GM12878 (cell line): ENCODE measurements at regions not wholly inside any gene's neighbourhood (a gene's known extent, or its start where the extent isn't known, plus 50 kb on each side); places are given as distances from the start of the nearest gene placed in this dataset.

Experiments used
- ATAC-seq: fragments of 200-7000 bp; cut with Tn5 transposase; 3 replicates; pipeline ENCODE4 v1.9.1; 2020; ENCODE audit warnings: mild to moderate bottlenecking, moderate library complexity
- BruUV-seq: library from RNA; stranded (reverse); fragments of 400-500 nt; replicated peaks from 2 replicates; lab custom pipeline; 2021; lab: Mats Ljungman, UMichigan
- CTCF ChIA-PET: fragments of 300-600 bp; sonication (Branson Sonifier 250); formaldehyde crosslinking; extraction: SDS; loops from one replicate; lab custom pipeline; 2021; ENCODE audit warnings: inconsistent platforms; lab: Yijun Ruan, JAX
- POLR2A ChIA-PET: fragments of 350-600 bp; formaldehyde crosslinking; extraction: SDS; loops from one replicate; lab custom pipeline; 2021; ENCODE audit warnings: inconsistent platforms; lab: Charles Lee
- RAD21 ChIA-PET: fragments of 300-600 bp; sonication (Branson Sonifier 250); formaldehyde crosslinking; loops from one replicate; lab custom pipeline; 2023; ENCODE audit warnings: antibody characterized with exemption; ENCODE audit not compliant: unreplicated experiment; lab: Charles Lee
- SMC1A ChIA-PET: fragments of 300-600 bp; sonication (Branson Sonifier 250); formaldehyde crosslinking; loops from one replicate; lab custom pipeline; 2023; ENCODE audit not compliant: unreplicated experiment, uncharacterized antibody; lab: Charles Lee
- DNase-seq: peaks from one replicate; pipeline ENCODE4 v3.0.0-alpha.2; 2011; ENCODE audit warnings: low read depth, low spot score
- FAIRE-seq: peaks from 3 replicates; lab custom pipeline; 2011; peaks lifted over from hg19 to GRCh38; lab: Jason Lieb, UNC
- H2AFZ ChIP-seq: 2 replicates; pipeline ENCODE4 v1.6.0; 2011; ENCODE audit warnings: low read depth, low read length, control low read depth; ENCODE audit not compliant: control insufficient read depth
- H3K27ac ChIP-seq: 2 replicates; pipeline ENCODE4 v1.5.1; 2011; ENCODE audit warnings: control low read depth; ENCODE audit not compliant: control insufficient read depth, insufficient read depth
- H3K27me3 ChIP-seq, 2 experiments: replicated peaks in 1 of 2; 2 replicates each; pipeline versions ENCODE4 v1.6.0 to v1.6.1; 2011; ENCODE audit warnings: low read length in 1 of 2; ENCODE audit not compliant: control insufficient read depth in 2 of 2, insufficient read depth in 2 of 2
- H3K36me3 ChIP-seq, 2 experiments: 2 replicates each; pipeline ENCODE4 v1.5.1; 2011; ENCODE audit warnings: low read length in 1 of 2; ENCODE audit not compliant: control insufficient read depth in 2 of 2, insufficient read depth in 2 of 2
- H3K4me1 ChIP-seq: 2 replicates; pipeline ENCODE4 v1.6.1; 2011; ENCODE audit warnings: mild to moderate bottlenecking, low read length, moderate library complexity, mixed read lengths; ENCODE audit not compliant: control insufficient read depth, insufficient read depth
- H3K4me2 ChIP-seq: 2 replicates; pipeline ENCODE4 v1.6.0; 2011; ENCODE audit warnings: control low read depth; ENCODE audit not compliant: control insufficient read depth, insufficient read depth
- H3K4me3 ChIP-seq: fragments of 200-600 bp; sonication (generic); 2 replicates; pipeline ENCODE4 v1.5.1; 2016
- H3K79me2 ChIP-seq: 2 replicates; pipeline ENCODE4 v1.6.0; 2011; ENCODE audit warnings: low read length; ENCODE audit not compliant: control insufficient read depth, insufficient read depth
- H3K9ac ChIP-seq: 2 replicates; pipeline ENCODE4 v1.8.0; 2011; ENCODE audit warnings: low read length, control low read depth, mixed read lengths; ENCODE audit not compliant: control insufficient read depth, insufficient read depth
- H3K9me3 ChIP-seq: replicated peaks from 3 replicates; pipeline ENCODE4 v1.5.1; 2011; ENCODE audit warnings: mild to moderate bottlenecking, low read length; ENCODE audit not compliant: control insufficient read depth, insufficient read depth
- H4K20me1 ChIP-seq: 2 replicates; pipeline ENCODE4 v1.6.0; 2011; ENCODE audit not compliant: control insufficient read depth, insufficient read depth
- ASH2L ChIP-seq: fragments of 300-600, 200-600 bp; sonication (generic); IDR thresholded peaks from 2 replicates; pipeline ENCODE4 v1.6.1; 2017; ENCODE audit warnings: low read depth, mild to moderate bottlenecking, borderline replicate concordance
- BCL11A ChIP-seq: IDR thresholded peaks from 2 replicates; pipeline ENCODE4 v1.6.1; 2011; ENCODE audit warnings: low read depth, low read length
- EED ChIP-seq: sonication (generic); IDR thresholded peaks from 2 replicates; pipeline ENCODE4 v1.6.1; 2016; ENCODE audit warnings: antibody characterized with exemption, low read depth
- IKZF2 ChIP-seq, 2 experiments: fragments of 450-650 bp; IDR thresholded peaks; 2 replicates each; pipeline ENCODE4 v1.6.1; 2017; ENCODE audit warnings: mild to moderate bottlenecking in 2 of 2, moderate library complexity in 2 of 2
- POLR2AphosphoS5 ChIP-seq: IDR thresholded peaks from 2 replicates; pipeline ENCODE4 v1.6.1; 2011; ENCODE audit warnings: mild to moderate bottlenecking, low read length, inconsistent platforms
- STAT3 ChIP-seq: IDR thresholded peaks from 2 replicates; pipeline ENCODE4 v1.6.1; 2011; ENCODE audit warnings: low read depth, low read length, improper control_type of control experiment
- TBL1XR1 ChIP-seq: IDR thresholded peaks from 2 replicates; pipeline ENCODE4 v1.6.1; 2012; ENCODE audit warnings: low read depth, low read length, improper control_type of control experiment
- ZNF622 ChIP-seq: fragments of 450-650 bp; IDR thresholded peaks from 2 replicates; pipeline ENCODE4 v1.6.1; 2017; ENCODE audit warnings: mild to moderate bottlenecking, inconsistent platforms
- WGBS: methylation state at CpG from one replicate; pipeline ENCODE4 v1.1.6; 2016; ENCODE audit warnings: low lambda C conversion rate; ENCODE audit not compliant: insufficient replicate concordance, insufficient coverage; ENCODE audit errors: missing lambda C conversion rate; 5-methylcytosine and 5-hydroxymethylcytosine counted together
- in situ Hi-C: fragments of 300-500 bp; cut with MboI; formaldehyde crosslinking; loops from 9 replicates; pipeline ENCODE4 v1.14.3; 2018; ENCODE audit warnings: mixed read lengths
- intact Hi-C: fragments of 100-400 bp; cut with micrococcal nuclease; formaldehyde crosslinking; loops from one replicate; pipeline ENCODE4 v1.14.2; 2022; ENCODE audit not compliant: unreplicated experiment
- TF ChIP-seq, protein P1 (sequence below): fragments of 450-650 bp; formaldehyde crosslinking; IDR thresholded peaks from 2 replicates; pipeline ENCODE4 v1.4.0; 2020; ENCODE audit warnings: mild to moderate bottlenecking, moderate library complexity
- TF ChIP-seq, protein P2 (sequence below): IDR thresholded peaks from 2 replicates; pipeline ENCODE4 v1.6.1; 2012; ENCODE audit warnings: low read depth, low read length, improper control_type of control experiment

DNA sequence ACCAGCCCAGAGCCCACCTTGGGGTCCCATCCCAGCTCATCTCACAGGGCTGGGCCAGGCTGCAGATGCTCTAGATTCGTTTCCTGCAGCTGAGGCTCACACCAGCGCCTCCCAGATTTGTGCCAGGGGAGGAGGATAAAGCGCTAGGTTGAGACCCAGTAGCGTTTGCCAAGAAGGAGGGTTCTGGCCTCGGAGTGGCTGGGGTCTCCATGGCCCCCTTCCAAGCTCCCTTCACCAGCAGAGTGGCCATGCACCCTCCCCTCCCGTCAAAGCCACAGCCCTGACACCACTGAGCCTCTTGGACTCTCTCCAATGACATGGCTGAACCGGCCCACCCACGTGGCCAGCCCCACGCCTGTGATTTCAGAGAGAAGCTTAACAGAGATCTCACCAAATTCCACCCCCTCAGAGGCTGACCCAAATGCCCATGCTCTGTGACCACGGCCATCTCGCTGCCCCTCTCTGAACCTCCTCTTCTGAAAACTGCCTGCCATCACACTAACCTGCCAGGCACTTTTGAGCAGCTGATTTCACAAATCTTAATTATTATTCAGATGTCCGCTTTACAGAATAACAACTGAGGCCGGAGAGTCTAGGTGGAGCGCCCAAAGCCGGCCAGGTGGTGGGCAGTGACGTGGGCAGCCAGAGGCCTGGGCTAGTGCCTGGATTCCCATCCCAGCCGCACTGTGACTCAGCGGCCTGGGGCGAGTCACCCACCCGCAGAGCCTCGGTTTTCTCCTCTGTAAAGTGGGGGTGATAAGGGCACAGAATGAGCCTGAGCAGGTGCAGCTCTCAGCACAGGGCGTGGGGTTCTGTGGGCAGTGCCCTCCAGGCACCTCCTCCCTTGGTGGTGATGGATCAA lies 155.7 kb downstream of the C9orf50 start:
- no peak for DNase-seq
- H2AFZ ChIP-seq, result no peak overlapping the region
- ChIA-PET RAD21 (no interaction called here), CTCF (interaction anchor here (0.7 to 0.9 kb wide), 2 partner anchors 20 to 326 kb away, joined by 3 to 4 read pairs; no protein-coding TSS in a partner anchor), SMC1A (interaction anchor here (0.7 kb wide), 1 partner anchor 137 kb away, joined by 3 read pairs; no protein-coding TSS in a partner anchor), POLR2A (interaction anchor here (0.5 to 0.9 kb wide), 2 partner anchors 20 to 1045 kb away, joined by 3 read pairs; no protein-coding TSS in a partner anchor)
- no peaks in the 10 kb centered on the region for H3K36me3 ChIP-seq
- FAIRE-seq, result no peak
- H3K79me2 ChIP-seq, result no peaks in the 10 kb centered on the region
- in situ Hi-C loops, result no loop called here
- no peaks in the 10 kb centered on the region for H3K9me3 ChIP-seq
- no peak overlapping the region for H3K9ac ChIP-seq
- no peaks in the 10 kb centered on the region for H4K20me1 ChIP-seq
- no TSS peak for BruUV-seq
- H3K4me2 ChIP-seq, result no peak overlapping the region
- intact Hi-C loops, result no loop called here
- TF ChIP-seq TBL1XR1, result no peak
- TF ChIP-seq ASH2L, result no peak
- no peak for TF ChIP-seq BCL11A
- no peak for TF ChIP-seq POLR2AphosphoS5
- no peak for TF ChIP-seq ZNF622
- no peak for TF ChIP-seq IKZF2 (IDR thresholded peaks at IDR 0.05)
- WGBS, result 22% methylated on average over 22 of the region's 22 CpGs
- no peak for ATAC-seq
- no peak overlapping the region for H3K4me3 ChIP-seq
- peaks cover 6% of the 10 kb centered on the region; the same call in 1 of the 2 replicates for H3K4me1 ChIP-seq
- H3K27me3 ChIP-seq, result 0 out of 4 replicates have a peak, but pooled peaks cover 0 to 1% of the 10 kb centered on the region in 2 experiments
- H3K27ac ChIP-seq, result no peak overlapping the region

DNA sequence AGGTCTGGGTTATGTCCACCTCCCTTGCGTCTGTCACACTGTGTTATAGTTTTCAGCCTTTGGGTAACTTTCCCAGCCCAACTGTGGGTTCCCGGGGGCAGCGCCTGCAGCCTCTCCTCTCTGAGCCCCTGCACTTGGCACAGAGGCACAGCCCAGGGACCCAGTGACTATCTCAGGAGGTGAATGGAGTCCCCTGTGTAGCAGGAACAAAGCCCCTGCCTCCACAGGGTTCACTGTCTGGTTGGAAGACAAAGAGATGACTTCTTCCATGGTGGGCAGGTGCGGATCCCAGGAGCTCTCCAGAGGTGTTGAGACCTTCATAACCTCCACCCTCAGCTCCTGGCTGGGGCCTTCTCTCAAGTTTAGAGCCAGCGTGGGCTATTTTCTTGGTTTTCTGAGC lies 156.9 kb downstream of the C9orf50 start:
- ChIA-PET CTCF (no interaction called here), SMC1A (interaction anchor here (0.6 to 1.4 kb wide), 3 partner anchors 62 to 162 kb away, joined by 3 read pairs; partner anchors contain the start of gene NTMT1), POLR2A (interaction anchor here (0.6 kb wide), 1 partner anchor 87 kb away, joined by 4 read pairs; no protein-coding TSS in a partner anchor), RAD21 (no interaction called here)
- Histone ChIP-seq H3K9ac (no peak overlapping the region), H4K20me1 (no peaks in the 10 kb centered on the region), H3K27ac (no peak overlapping the region), H2AFZ (no peak overlapping the region), H3K4me3 (no peak overlapping the region), H3K4me2 (no peak overlapping the region), H3K4me1 (peaks cover 16% of the 10 kb centered on the region), H3K9me3 (no peaks in the 10 kb centered on the region), H3K79me2 (no peaks in the 10 kb centered on the region), H3K27me3 (no peaks in the 10 kb centered on the region), H3K36me3 (no peaks in the 10 kb centered on the region)
- intact Hi-C loops, result no loop called here
- ATAC-seq, result no peak
- 38% methylated on average over 5 of the region's 5 CpGs for WGBS
- no TSS peak for BruUV-seq
- DNase-seq, result no peak
- in situ Hi-C loops, result no loop called here
- FAIRE-seq, result no peak
- TF ChIP-seq, protein P1, sequence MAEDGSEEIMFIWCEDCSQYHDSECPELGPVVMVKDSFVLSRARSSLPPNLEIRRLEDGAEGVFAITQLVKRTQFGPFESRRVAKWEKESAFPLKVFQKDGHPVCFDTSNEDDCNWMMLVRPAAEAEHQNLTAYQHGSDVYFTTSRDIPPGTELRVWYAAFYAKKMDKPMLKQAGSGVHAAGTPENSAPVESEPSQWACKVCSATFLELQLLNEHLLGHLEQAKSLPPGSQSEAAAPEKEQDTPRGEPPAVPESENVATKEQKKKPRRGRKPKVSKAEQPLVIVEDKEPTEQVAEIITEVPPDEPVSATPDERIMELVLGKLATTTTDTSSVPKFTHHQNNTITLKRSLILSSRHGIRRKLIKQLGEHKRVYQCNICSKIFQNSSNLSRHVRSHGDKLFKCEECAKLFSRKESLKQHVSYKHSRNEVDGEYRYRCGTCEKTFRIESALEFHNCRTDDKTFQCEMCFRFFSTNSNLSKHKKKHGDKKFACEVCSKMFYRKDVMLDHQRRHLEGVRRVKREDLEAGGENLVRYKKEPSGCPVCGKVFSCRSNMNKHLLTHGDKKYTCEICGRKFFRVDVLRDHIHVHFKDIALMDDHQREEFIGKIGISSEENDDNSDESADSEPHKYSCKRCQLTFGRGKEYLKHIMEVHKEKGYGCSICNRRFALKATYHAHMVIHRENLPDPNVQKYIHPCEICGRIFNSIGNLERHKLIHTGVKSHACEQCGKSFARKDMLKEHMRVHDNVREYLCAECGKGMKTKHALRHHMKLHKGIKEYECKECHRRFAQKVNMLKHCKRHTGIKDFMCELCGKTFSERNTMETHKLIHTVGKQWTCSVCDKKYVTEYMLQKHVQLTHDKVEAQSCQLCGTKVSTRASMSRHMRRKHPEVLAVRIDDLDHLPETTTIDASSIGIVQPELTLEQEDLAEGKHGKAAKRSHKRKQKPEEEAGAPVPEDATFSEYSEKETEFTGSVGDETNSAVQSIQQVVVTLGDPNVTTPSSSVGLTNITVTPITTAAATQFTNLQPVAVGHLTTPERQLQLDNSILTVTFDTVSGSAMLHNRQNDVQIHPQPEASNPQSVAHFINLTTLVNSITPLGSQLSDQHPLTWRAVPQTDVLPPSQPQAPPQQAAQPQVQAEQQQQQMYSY (CRISPR knock-in tag), result no peak
- TF ChIP-seq, protein P2, sequence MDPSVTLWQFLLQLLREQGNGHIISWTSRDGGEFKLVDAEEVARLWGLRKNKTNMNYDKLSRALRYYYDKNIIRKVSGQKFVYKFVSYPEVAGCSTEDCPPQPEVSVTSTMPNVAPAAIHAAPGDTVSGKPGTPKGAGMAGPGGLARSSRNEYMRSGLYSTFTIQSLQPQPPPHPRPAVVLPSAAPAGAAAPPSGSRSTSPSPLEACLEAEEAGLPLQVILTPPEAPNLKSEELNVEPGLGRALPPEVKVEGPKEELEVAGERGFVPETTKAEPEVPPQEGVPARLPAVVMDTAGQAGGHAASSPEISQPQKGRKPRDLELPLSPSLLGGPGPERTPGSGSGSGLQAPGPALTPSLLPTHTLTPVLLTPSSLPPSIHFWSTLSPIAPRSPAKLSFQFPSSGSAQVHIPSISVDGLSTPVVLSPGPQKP, result no peak
- TF ChIP-seq EED, result no peak
- TF ChIP-seq STAT3, result no peak
